H9 (cell line): ENCODE measurements at regions not wholly inside any gene's neighbourhood (a gene's known extent, or its start where the extent isn't known, plus 50 kb on each side); places are given as distances from the start of the nearest gene placed in this dataset.

Experiments used
- DNase-seq: peaks from one replicate; pipeline ENCODE4 v3.0.0-alpha.2; 2017
- H2AFZ ChIP-seq: one replicate; pipeline ENCODE4 v1.6.1; 2013; ENCODE audit warnings: mild to moderate bottlenecking, low read length, control low read depth, moderate library complexity
- H2AK5ac ChIP-seq: 2 replicates; pipeline ENCODE4 v1.6.1; 2013; ENCODE audit warnings: low read length, control low read depth, mixed read lengths; ENCODE audit not compliant: insufficient read length
- H2BK120ac ChIP-seq: one replicate; pipeline ENCODE4 v1.6.1; 2013; ENCODE audit warnings: low read depth, mild to moderate bottlenecking, low read length, control low read depth, inconsistent platforms; ENCODE audit not compliant: poor library complexity, severe bottlenecking
- H2BK12ac ChIP-seq: 2 replicates; pipeline ENCODE4 v1.6.1; 2013; ENCODE audit warnings: low read length, control low read depth, mixed read lengths, low read depth; ENCODE audit not compliant: insufficient read length
- H2BK15ac ChIP-seq: 2 replicates; pipeline ENCODE4 v1.6.1; 2013; ENCODE audit warnings: low read depth, low read length, control low read depth
- H2BK20ac ChIP-seq: one replicate; pipeline ENCODE4 v1.6.1; 2013; ENCODE audit warnings: low read depth, mild to moderate bottlenecking, low read length, control low read depth, inconsistent platforms; ENCODE audit not compliant: poor library complexity, severe bottlenecking
- H2BK5ac ChIP-seq: 2 replicates; pipeline ENCODE4 v1.6.1; 2013; ENCODE audit warnings: low read length, control low read depth, mixed read lengths; ENCODE audit not compliant: insufficient read length
- H3K14ac ChIP-seq: 2 replicates; pipeline ENCODE4 v1.6.1; 2013; ENCODE audit warnings: low read length, control low read depth; ENCODE audit not compliant: insufficient read depth
- H3K18ac ChIP-seq: 2 replicates; pipeline ENCODE4 v1.6.1; 2013; ENCODE audit warnings: low read depth, mild to moderate bottlenecking, mixed read lengths, low read length, control low read depth; ENCODE audit not compliant: insufficient read length
- H3K23ac ChIP-seq: 2 replicates; pipeline ENCODE4 v1.6.1; 2013; ENCODE audit warnings: low read length, control low read depth, mixed read lengths, low read depth; ENCODE audit not compliant: insufficient read length
- H3K23me2 ChIP-seq: 2 replicates; pipeline ENCODE4 v1.6.1; 2013; ENCODE audit warnings: low read depth, mild to moderate bottlenecking, mixed read lengths, low read length, control low read depth; ENCODE audit not compliant: insufficient read length, poor library complexity, severe bottlenecking
- H3K27ac ChIP-seq: 2 replicates; pipeline ENCODE4 v1.5.1; 2013; ENCODE audit warnings: low read length, control low read depth, mixed read lengths, low read depth; ENCODE audit not compliant: insufficient read length
- H3K27me3 ChIP-seq: 2 replicates; pipeline ENCODE4 v1.6.1; 2013; ENCODE audit warnings: low read length, control low read depth, inconsistent platforms; ENCODE audit not compliant: insufficient read depth
- H3K4ac ChIP-seq: 2 replicates; pipeline ENCODE4 v1.6.1; 2013; ENCODE audit warnings: low read depth, mild to moderate bottlenecking, control low read depth, inconsistent platforms, low read length, moderate library complexity
- H3K4me1 ChIP-seq: 2 replicates; pipeline ENCODE4 v1.6.1; 2013; ENCODE audit warnings: low read length, control low read depth, inconsistent platforms; ENCODE audit not compliant: insufficient read depth
- H3K4me2 ChIP-seq: 2 replicates; pipeline ENCODE4 v1.6.1; 2013; ENCODE audit warnings: low read length, control low read depth, mixed read lengths; ENCODE audit not compliant: insufficient read length, insufficient read depth
- H3K56ac ChIP-seq: 2 replicates; pipeline ENCODE4 v1.6.1; 2013; ENCODE audit warnings: low read depth, mild to moderate bottlenecking, mixed read lengths, low read length, control low read depth; ENCODE audit not compliant: insufficient read length
- H3K79me1 ChIP-seq: 2 replicates; pipeline ENCODE4 v1.6.1; 2013; ENCODE audit warnings: low read depth, mild to moderate bottlenecking, moderate library complexity, low read length, control low read depth, inconsistent platforms; ENCODE audit not compliant: insufficient read depth, poor library complexity, severe bottlenecking
- H3K79me2 ChIP-seq: 2 replicates; pipeline ENCODE4 v1.6.1; 2013; ENCODE audit warnings: low read length, control low read depth, inconsistent platforms; ENCODE audit not compliant: insufficient read depth
- H3K9ac ChIP-seq: 2 replicates; pipeline ENCODE4 v1.6.1; 2013; ENCODE audit warnings: low read length, control low read depth, mixed read lengths; ENCODE audit not compliant: insufficient read length; ENCODE audit errors: extremely low read depth
- H3K9me3 ChIP-seq: one replicate; pipeline ENCODE4 v1.6.1; 2013; ENCODE audit warnings: low read depth, low read length, inconsistent platforms; ENCODE audit not compliant: control insufficient read depth
- H3T11ph ChIP-seq: one replicate; pipeline ENCODE4 v1.6.1; 2013; ENCODE audit warnings: mild to moderate bottlenecking, low read length, control low read depth, inconsistent platforms
- H4K20me1 ChIP-seq: one replicate; pipeline ENCODE4 v1.6.1; 2013; ENCODE audit not compliant: control insufficient read depth, insufficient read length, insufficient read depth
- H4K5ac ChIP-seq: 2 replicates; pipeline ENCODE4 v1.6.1; 2013; ENCODE audit warnings: low read depth, mild to moderate bottlenecking, mixed read lengths, low read length, control low read depth; ENCODE audit not compliant: insufficient read length
- H4K8ac ChIP-seq: replicated peaks from 2 replicates; pipeline ENCODE4 v1.6.1; 2013; ENCODE audit warnings: low read length, control low read depth, mixed read lengths, low read depth; ENCODE audit not compliant: insufficient read length
- H4K91ac ChIP-seq: 2 replicates; pipeline ENCODE4 v1.6.1; 2013; ENCODE audit warnings: low read depth, mild to moderate bottlenecking, moderate library complexity, mixed read lengths, low read length, control low read depth; ENCODE audit not compliant: insufficient read length
- H3K27ac Mint-ChIP-seq, 3 experiments: 2 replicates in 2 of 3; 3 replicates in 1 of 3; pipeline ENCODE4 v1.8.0; 2020 to 2021; ENCODE audit warnings: mixed read lengths in 3 of 3, mild to moderate bottlenecking in 1 of 3, moderate library complexity in 1 of 3
- H3K27me3 Mint-ChIP-seq: 2 replicates; pipeline ENCODE4 v1.8.0; 2021; ENCODE audit warnings: low read depth, mild to moderate bottlenecking, moderate library complexity, mixed read lengths
- H3K36me3 Mint-ChIP-seq, 3 experiments: 2 replicates in 2 of 3; 3 replicates in 1 of 3; pipeline ENCODE4 v1.8.0; 2020 to 2021; ENCODE audit warnings: low read depth in 3 of 3, mixed read lengths in 3 of 3; ENCODE audit not compliant: insufficient read depth in 1 of 3
- H3K4me1 Mint-ChIP-seq, 2 experiments: 2 replicates each; pipeline ENCODE4 v1.8.0; 2020; ENCODE audit warnings: mixed read lengths in 2 of 2
- H3K4me3 Mint-ChIP-seq, 2 experiments: 2 replicates in 1 of 2; 3 replicates in 1 of 2; pipeline ENCODE4 v1.8.0; 2020 to 2021; ENCODE audit warnings: mild to moderate bottlenecking in 2 of 2, mixed read lengths in 2 of 2, moderate library complexity in 1 of 2
- H3K9me3 Mint-ChIP-seq, 2 experiments: 2 replicates in 1 of 2; 3 replicates in 1 of 2; pipeline ENCODE4 v1.8.0; 2020; ENCODE audit warnings: mild to moderate bottlenecking in 2 of 2, mixed read lengths in 2 of 2, moderate library complexity in 1 of 2
- WGBS: extraction: QIAGEN DNeasy Blood & Tissue Kit; methylation state at CpG from one replicate; pipeline ENCODE4 v1.1.7; 2013; ENCODE audit warnings: missing lambda C conversion rate, low lambda C conversion rate, mixed read lengths; ENCODE audit not compliant: insufficient read length; ENCODE audit errors: extremely low coverage; 5-methylcytosine and 5-hydroxymethylcytosine counted together
- TF ChIP-seq, protein P1 (sequence below): fragments of 200-600 bp; sonication (generic); conservative IDR thresholded peaks from 3 replicates; pipeline ENCODE4 v1.8.0; 2021; ENCODE audit warnings: antibody characterized with exemption, mild to moderate bottlenecking

DNA sequence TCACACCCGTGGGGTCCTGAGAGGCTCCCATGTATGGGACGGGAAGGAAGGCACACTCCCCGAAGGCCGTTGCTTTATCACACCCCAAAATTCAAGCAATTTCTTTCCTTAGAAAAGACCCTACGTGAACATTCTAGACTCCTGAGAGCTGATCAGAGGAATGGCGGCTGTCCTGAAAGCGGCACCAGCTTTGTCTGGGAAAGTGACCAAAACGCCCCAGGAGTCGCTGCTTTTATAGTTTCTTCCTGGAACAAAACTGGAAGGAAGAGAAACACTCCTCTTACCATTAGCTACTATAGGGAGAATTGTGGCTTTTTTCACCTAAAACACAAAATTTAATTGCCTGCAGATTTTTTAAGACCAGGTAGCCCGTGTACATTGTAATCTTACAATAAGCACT, 261.8 kb upstream of the RNF32 start:
- no peak overlapping the region for H2BK5ac ChIP-seq
- H4K91ac ChIP-seq = no peak overlapping the region
- no peak for DNase-seq
- H4K20me1 ChIP-seq = no peaks in the 10 kb centered on the region
- peaks cover 2% of the 10 kb centered on the region for H3K23me2 ChIP-seq
- TF ChIP-seq, protein P1, sequence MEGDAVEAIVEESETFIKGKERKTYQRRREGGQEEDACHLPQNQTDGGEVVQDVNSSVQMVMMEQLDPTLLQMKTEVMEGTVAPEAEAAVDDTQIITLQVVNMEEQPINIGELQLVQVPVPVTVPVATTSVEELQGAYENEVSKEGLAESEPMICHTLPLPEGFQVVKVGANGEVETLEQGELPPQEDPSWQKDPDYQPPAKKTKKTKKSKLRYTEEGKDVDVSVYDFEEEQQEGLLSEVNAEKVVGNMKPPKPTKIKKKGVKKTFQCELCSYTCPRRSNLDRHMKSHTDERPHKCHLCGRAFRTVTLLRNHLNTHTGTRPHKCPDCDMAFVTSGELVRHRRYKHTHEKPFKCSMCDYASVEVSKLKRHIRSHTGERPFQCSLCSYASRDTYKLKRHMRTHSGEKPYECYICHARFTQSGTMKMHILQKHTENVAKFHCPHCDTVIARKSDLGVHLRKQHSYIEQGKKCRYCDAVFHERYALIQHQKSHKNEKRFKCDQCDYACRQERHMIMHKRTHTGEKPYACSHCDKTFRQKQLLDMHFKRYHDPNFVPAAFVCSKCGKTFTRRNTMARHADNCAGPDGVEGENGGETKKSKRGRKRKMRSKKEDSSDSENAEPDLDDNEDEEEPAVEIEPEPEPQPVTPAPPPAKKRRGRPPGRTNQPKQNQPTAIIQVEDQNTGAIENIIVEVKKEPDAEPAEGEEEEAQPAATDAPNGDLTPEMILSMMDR = no peak
- H3K9me3 ChIP-seq = no peaks in the 10 kb centered on the region
- no peaks in the 10 kb centered on the region for H3K36me3 Mint-ChIP-seq
- H3T11ph ChIP-seq = no peak overlapping the region
- H3K9ac ChIP-seq = no peak overlapping the region
- no peaks in the 10 kb centered on the region for H3K27me3 ChIP-seq
- no peaks in the 10 kb centered on the region for H3K79me1 ChIP-seq
- no peak overlapping the region for H3K23ac ChIP-seq
- H3K4me1 ChIP-seq = no peaks in the 10 kb centered on the region; the same call in 1 of the 2 replicates
- H3K14ac ChIP-seq = no peak overlapping the region
- no peak overlapping the region for H3K4me3 Mint-ChIP-seq
- no peak overlapping the region for H2BK12ac ChIP-seq
- no peak overlapping the region for H2AK5ac ChIP-seq
- no peak overlapping the region for H2BK15ac ChIP-seq
- H2BK120ac ChIP-seq = no peak overlapping the region
- no peak overlapping the region for H3K4ac ChIP-seq
- H3K4me1 Mint-ChIP-seq = peaks cover 16 to 21% of the 10 kb centered on the region in 2 experiments
- no peak overlapping the region for H3K18ac ChIP-seq
- no peak overlapping the region for H2AFZ ChIP-seq
- no peak overlapping the region for H3K4me2 ChIP-seq
- no peak overlapping the region for H3K56ac ChIP-seq
- H2BK20ac ChIP-seq = no peak overlapping the region
- no peaks in the 10 kb centered on the region for H3K79me2 ChIP-seq
- H3K27ac ChIP-seq = no peak overlapping the region
- H3K9me3 Mint-ChIP-seq = no peaks in the 10 kb centered on the region
- H3K27me3 Mint-ChIP-seq = no peaks in the 10 kb centered on the region; the same call in 1 of the 2 replicates
- H4K8ac ChIP-seq = no peak overlapping the region
- H4K5ac ChIP-seq = no peak overlapping the region
- no peak overlapping the region for H3K27ac Mint-ChIP-seq
- WGBS = no CpG with 5 or more reads among the region's 10 CpGs
